ENCODE measurements at regions not wholly inside any gene's neighbourhood (a gene's known extent, or its start where the extent isn't known, plus 50 kb on each side); places are given as distances from the start of the nearest gene placed in this dataset.

GRCh38 chr14:82146846-82147245 lies 613.2 kb upstream of the SEL1L start:
- TF ChIP-seq POLR2A (IDR thresholded peaks at IDR 0.05), result no peak
- TF ChIP-seq CTCF (IDR thresholded peaks at IDR 0.05), result no peak
